HG03457 (cell line): ENCODE measurements at regions not wholly inside any gene's neighbourhood (a gene's known extent, or its start where the extent isn't known, plus 50 kb on each side); places are given as distances from the start of the nearest gene placed in this dataset.
"Not testable (repeated sequence)": the region's sequence is repeated elsewhere in the genome, so short reads cannot be mapped to it uniquely, and the experiment has no call there.

Experiments used
- ATAC-seq: cut with Tn5 transposase; IDR thresholded peaks from one replicate; pipeline ENCODE4 v1.9.1; 2021; ENCODE audit warnings: moderate number of reproducible peaks; ENCODE audit not compliant: unreplicated experiment

DNA sequence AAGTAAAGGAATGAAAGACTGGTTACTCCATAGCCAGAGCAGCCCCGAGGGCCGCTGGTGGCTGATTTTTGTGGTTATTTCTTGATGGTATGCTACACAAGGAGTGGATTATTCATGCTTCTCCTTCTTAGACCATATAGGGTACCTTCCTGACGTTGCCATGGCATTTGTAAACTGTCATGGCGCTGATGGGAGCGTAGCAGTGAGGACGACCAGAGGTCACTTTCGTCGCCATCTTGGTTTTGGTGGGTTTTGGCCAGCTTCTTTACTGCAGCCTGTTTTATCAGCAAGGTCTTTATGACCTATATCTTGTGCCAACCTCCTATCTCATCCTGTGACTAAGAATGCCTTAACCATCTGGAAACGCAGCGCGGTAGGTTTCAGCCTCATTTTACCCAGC lies 1187.6 kb upstream of the AUTS2 start:
- not testable (repeated sequence) for ATAC-seq

DNA sequence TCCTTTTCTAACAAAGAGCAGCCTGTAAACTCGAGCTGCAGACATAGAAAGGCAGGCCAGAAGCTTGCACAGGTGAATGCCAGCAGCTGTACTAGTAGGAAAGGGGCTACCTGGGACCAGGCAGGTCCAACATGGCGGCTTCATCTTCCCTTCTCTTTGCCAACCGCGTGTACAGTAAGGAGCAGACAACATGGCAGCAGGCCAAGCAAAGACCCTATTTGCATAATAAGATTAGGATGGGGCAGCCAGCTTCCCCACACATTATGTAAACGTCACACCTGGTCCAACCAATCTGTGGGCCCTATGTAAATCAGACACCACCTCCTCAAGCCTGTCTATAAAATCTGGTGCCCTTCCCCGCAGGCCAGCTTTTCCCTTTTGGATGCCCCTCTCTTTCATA lies 1186.5 kb upstream of the AUTS2 start:
- ATAC-seq = no peak

DNA sequence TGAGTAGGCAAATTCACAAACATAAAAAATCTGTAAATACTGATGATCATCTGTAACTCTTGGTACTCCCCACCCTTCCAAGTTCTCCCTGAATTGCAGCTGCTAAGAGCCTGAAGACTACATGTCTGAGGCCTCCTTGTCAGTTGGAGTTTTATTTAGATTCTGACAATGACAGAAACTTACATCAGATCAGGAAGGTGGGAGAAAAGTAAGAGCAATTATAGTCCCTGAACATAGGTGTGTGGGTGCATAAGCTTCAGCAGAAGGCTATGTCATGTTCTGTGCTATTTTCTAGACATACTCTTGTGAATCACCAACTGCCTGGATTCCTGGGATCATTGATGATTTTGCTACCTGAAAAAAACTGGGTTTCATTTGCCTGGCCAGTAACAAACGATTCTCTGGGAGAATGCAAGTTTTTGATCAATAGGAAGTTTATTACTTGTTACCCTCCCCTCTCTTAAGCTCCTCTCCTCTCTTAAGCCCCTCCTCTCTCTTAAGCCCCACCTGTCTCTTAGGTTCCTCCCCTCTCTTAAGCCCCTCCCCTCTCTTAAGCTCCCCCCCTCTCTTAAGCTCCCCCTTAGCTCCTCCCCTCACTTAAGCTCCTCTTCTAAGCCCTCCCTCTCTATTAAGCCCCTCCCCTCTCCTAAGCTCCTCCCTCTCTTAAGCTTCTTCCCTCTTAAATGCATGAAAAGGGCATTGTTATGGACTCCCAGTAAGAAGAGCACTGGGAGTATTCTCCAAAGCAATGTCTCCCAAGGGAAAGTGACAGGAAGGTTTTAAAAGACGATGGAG lies 1183.4 kb upstream of the AUTS2 start:
- no peak for ATAC-seq

DNA sequence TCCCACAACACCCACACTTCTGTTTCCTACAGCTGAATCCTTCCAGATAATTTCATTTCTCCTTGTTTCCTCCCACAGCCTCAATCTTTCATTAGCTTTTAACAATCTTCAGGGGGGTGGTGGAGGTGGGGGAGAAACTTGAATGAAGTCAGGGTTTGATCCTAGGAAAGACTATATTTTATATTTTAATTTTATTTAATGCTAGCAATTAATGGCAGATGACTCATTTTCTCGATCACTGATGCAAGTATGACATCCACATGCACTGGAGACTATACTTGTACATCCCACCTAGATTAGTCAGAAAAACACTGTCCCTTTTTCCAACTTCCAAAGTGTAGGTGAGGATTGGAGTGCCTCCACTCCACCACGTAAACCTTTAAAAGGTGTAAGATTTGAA lies 1181.3 kb upstream of the AUTS2 start:
- ATAC-seq = no peak

DNA sequence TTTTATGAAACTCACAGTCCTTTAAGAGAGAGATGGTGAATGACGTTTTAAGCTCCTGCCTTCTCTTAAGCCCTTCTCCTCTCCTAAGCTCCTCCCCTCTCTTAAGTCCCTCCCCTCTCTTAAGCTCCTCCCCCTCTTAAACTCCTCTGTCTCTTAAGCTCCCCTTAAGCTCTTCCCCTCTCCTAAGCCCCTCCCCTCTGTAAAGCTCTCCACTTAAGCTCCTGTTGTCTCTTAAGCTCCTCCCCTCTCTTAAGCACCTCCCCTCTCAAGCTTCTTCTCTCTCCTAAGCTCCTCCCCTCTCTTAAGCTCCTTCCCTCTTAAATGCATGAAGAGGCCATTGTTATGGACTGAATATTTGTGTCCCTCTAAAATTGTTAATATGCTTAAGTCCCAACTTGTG lies 1180.6 kb upstream of the AUTS2 start:
- ATAC-seq = no peak

DNA sequence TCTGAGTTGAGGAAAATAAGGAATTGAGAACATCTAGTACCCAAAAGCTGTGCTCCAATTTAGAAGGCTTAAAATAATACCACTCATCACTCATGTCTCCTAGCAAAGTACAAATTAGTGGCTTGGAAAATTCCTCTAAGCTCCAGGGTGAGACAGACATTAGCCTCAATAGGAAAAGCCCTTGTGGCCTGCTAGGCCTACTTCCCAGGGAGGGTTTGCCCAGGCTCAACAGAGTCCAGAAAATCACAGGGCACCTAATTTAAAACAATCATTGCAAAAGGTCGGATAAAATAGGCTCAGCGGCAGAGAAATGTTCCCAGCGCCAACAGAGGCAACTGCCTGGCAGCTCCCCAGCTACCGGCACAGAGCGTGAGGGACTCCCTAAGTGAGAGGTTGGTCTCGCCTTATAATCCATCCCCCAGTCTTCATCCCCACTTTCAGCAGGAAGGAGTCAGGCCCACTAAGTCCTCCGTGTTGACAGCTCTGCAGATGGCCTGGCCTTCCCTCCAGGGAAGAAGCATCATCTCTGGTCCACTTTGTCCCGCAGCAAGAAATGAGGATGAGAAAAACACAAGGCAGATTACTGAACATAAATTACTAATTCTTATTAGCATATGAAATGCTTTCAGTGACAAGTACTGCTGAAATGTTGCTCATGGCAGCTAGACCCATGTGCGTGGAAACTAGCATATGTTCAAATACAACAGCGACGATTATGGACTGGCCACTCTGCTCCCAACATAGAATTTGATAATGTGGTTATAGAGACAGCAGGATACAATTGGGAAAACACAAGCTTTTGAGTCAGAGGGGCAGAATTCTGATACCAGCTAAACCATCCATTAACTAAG lies 1177.7 kb upstream of the AUTS2 start:
- ATAC-seq = no peak

DNA sequence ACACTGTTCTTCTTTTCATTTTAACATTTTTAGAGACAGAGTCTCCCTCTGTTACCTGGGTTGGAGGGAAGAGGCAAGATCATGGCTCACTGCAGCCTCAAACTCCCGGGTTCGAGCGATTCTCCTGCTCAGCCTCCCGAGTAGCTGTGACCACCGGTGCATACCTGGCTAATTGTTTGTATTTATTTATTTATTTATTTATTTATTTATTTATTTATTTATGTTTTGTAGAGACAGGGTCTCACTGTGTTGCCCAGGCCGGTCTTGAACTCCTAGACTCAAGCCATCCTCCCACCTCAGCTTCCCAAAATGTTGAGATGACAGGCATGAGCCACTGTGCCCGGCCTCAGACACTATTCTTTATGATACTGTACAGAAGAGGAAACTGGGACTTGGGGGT lies 1176.6 kb upstream of the AUTS2 start:
- ATAC-seq = no peak

DNA sequence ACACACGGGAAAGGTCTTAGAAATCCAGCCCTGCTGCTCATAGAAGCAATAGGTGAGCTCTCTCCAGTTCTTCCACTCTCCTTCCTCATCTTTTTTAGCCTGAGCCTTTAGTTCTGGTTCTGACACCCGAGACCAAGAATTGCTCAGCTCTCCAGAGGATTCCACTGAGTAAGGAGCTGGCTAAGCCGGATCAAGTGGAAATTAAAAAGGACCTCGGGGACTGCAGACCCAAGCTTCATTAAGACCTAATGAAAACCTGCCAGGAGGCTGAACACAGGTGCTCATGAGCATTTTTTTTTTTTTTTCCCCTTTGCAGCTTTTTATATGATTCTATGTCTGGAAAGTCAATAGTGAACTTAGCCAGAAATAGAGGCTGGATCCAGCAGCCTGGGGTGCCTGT lies 1176.0 kb upstream of the AUTS2 start:
- ATAC-seq = no peak

DNA sequence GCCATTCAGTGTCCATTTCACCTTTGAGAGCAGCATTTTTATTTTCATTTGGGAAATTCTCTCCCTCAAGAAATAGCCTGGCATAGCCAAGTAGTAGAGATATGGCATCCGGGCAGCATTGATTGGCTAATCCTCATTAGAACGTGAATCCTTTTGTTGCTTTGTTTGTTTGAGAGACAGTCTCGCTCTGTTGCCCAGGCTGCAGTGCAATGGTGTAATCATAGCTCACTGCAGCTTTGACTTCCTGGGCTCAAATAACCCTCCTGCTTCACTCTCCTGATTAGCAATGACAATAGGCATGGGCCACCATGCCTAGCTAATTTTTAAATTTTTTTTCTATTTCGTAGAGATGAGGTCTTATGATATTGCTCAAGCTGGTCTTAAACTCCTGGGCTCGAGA lies 1174.9 kb upstream of the AUTS2 start:
- no peak for ATAC-seq

DNA sequence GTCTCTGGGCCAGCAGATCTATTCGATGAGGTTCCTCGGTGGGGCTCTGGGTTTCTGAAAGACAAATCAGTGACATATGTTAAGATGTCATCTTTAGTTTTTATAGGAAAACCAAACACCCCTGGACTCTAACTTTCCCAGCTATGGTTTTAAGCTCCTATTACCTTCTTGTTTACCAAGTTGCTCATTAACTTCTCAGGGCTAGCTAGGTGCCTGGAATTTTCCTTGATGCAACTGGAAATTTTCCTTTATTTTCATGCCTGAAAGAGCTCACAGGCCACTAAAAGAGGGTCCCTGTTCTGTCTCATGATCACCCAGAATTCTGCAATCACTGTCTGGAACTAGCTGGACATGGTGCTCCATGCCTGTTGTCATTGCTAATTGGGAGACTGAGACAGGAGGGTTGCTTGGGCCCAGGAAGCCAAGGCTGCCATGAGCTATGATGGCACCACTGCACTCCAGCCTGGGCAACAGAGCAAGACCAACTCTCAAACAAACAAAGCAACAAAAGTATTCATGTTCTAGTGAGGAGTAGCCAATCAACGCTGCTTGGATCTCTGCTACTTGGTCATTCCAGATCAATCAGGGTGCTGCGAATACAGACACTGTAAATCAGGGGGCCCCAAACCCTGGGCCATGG lies 1173.5 kb upstream of the AUTS2 start:
- no peak for ATAC-seq

DNA sequence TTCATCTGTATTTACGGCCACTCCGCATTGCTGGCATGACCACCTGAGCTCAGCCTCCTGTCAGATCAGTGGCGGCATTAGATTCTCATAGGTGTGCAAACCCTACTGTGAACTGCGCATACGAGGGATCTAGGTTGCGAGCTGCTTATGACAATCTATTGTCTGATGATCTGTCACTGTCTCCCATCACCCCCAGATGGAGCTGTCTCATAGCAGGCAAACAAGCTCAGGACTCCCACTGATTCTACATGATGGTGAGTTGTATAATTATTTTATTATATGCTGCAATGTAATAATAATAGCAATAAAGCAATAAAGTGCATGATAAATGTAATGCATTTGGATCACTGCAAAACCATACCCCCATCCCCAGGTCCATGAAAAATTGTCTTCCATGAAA lies 1172.9 kb upstream of the AUTS2 start:
- no peak for ATAC-seq

DNA sequence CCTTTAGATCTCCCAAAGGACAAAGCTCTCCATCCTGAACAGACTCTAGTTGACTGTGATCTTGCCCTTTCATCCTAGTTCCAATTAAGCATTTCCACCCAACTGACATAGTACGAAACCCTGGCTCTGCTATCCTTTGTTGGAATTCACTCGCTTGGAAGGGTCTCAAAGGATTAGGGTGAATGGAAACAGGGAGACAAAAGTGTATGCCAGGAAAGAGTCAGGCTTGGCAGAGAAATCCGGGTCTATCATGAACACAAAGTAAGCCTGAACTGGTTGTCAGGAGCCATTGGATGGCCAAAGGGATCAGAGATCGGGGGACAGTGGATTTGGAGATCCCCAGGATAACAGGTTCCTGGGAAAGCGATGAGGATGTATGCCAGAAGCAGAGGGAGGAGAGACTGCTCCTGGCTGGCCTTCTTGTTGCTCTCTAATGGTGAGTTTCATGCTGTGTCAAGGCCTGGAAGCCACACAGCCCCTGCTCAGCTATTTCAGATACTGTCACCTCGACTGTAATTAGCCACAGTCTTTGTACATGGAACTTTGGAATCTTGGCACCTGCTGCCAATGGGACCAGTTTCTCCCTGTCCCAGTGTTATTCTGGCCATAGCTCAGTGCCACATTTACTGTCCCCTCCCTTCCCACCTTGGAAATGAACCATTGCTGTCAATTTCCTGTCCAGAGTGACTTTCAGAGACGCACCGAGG lies 1168.7 kb upstream of the AUTS2 start:
- no peak for ATAC-seq

DNA sequence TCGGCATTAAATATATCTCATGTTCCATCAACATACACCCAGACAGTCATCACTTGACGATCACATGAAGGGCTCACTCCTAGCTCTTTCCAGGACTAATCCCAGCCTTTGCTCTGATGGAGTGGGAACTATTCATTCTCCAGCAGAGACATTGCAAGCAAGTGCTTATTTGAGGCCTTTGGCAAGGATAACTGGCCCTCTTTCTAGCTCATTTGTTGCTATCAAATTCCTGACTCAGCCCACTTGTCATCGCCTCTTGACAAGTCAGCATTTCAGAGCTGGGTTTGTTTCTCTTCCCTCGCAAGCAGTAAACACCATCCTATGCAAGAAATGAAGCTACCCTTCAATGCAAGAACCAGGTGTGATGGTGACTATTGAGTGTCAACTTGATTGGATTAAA lies 1165.7 kb upstream of the AUTS2 start:
- ATAC-seq = no peak

DNA sequence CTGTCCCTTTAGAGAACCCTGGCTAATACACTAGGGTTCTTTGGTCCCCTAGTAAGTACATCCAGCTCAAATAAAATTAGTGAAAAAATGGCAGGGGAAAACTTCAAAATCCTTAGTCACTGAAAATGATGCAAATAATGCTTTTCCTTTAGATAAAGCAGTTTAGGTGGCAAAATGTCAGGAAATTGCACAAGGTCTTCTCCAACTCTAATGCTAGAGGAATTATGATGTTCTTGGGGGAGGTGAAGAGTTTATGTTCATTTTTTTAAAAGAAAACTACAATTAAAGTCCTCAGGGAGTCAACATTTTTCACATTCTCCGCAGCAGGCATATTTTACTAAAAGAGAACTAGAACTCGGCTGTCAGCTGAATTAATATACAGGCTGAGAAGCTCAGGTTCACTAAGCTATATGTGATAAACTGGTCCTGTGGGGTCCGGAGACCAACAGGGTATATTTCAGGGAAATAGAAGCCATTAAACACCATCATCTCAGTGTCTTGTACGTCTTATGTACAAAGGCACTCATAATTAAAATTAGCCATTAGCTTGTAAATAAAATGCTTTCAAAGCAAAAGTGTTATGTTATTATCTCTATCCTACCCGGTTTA lies 1164.7 kb upstream of the AUTS2 start:
- no peak for ATAC-seq

DNA sequence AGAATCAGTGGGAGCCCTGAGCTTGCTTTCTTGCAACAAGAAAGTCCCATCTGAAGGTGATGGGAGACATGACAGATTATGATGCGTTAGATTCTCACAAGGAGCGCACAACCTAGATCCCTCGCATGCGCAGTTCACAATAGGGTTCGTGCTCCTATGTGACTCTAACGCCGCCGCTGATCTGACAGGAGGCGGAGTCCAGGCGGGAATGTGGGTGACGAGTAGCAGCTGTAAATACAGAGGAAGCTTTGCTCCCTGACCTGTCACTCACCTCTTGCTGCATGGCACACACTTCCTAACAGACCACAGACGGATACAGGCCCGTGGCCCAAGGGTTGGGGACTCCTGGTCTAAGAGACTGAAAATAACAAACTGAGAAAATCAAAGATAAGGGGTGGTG lies 1163.4 kb upstream of the AUTS2 start:
- ATAC-seq = no peak

DNA sequence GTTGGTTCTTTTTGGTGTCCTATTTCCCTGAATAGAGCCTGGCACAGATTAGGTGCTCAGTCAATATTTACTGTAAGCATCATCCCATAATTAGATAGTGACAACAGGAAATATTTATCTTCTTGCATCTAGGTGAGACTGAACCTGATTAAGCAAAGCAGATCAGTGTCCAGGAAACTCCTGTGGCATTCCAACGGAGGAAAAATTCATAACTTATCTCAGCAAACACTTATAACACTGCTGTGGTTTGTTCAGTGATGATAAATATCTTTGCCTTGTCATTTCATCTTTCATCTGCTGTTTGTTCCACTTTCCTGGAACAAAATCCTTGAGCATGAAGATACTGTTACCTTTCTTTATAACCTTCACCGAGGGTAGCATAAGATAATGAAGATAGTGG lies 1160.3 kb upstream of the AUTS2 start:
- ATAC-seq = no peak

DNA sequence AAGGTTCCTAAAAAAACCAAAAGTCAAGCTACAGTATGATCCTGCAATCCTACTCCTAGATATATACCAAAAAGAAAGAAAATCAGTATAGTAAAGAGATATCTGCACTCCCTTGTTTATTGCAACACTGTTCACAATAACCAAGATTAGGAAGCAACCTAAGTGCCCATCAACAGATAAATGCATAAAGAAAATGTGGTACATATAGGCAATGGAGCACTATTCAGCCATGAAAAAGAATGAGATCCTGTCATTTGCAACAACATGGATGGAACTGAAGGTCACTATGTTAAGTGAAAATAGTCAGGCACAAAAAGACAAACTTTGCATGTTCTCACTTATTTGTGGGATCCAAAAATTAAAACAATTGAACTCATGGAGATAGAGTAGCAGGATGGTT lies 1159.5 kb upstream of the AUTS2 start:
- ATAC-seq = no peak

DNA sequence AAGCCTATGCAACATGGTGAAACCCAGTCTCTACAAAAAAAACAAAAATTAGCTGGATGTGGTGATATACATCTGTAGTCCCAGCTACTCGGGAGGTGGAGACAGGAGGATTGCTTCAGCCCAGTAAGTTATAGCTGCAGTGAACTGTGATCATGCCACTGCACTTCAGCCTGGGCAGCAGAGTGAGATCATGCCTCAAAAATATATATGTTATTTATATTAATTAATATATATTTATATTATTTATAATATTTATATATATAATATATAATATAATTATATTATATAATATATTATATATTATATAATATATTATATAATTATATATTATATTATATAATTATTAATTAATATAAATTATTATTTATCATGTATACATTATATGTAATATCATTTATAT lies 1158.4 kb upstream of the AUTS2 start:
- ATAC-seq = no peak

DNA sequence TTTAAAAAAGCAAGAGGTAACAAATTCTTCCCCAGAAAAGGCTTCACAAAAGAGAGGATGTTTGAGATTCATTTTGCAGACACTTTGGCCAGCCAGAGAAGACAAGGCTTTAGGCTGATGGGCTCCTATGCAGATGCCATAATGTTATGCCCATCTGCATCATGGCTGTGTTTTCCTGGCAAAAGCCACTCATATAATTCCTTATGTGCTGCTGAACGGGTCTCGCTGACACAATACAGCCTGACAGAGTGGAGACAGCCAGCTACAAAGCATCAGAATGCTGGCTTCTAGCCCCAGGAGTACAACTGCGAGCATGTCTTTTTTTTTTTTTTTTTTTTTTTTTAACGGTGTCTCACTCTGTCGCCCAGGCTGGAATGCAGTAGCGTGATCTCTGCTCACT lies 1157.4 kb upstream of the AUTS2 start:
- ATAC-seq = no peak

DNA sequence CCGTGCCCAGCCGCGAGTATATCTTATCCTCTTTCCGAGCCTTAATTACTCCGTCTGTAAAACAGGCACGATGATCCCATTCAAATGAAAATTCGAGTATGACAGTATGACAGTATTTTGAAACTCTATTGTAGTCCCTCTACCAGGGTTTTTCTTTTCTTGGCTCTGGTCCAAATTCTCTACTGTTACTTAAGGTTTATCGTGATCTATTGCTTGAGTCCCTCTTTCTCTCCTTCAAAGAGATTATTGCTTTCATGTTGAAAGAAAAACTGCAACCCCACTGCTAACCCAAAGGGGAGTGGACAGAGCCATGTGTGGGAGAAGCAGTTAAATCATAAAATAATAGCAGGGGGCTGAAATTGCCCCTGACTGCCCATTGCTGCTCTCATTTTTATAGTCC lies 1156.6 kb upstream of the AUTS2 start:
- ATAC-seq = no peak
